ENCODE measurements at regions not wholly inside any gene's neighbourhood (a gene's known extent, or its start where the extent isn't known, plus 50 kb on each side); places are given as distances from the start of the nearest gene placed in this dataset.

DNA sequence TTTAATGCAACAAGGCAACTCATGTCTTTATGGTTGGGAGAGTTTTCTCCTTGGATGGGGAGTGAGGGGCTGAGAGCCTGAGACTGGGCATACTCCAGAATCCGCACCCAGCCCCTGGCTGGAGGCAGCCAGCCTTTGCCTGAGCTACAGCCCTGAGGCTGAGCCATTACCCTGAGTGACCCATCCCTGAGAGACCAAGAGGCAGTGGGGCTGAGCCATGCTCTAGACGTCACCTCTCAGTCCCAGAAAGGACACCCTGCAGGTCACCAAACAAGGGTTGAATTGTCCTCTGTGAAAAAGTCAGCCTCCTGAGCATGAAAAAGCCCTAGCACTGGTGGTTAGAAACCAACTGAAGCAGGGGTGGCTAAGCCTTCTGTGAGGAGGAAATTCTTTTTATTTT, 151.2 kb upstream of the GATB start:
- no peak for TF ChIP-seq POLR2A (IDR thresholded peaks at IDR 0.05)
- TF ChIP-seq, protein P1, sequence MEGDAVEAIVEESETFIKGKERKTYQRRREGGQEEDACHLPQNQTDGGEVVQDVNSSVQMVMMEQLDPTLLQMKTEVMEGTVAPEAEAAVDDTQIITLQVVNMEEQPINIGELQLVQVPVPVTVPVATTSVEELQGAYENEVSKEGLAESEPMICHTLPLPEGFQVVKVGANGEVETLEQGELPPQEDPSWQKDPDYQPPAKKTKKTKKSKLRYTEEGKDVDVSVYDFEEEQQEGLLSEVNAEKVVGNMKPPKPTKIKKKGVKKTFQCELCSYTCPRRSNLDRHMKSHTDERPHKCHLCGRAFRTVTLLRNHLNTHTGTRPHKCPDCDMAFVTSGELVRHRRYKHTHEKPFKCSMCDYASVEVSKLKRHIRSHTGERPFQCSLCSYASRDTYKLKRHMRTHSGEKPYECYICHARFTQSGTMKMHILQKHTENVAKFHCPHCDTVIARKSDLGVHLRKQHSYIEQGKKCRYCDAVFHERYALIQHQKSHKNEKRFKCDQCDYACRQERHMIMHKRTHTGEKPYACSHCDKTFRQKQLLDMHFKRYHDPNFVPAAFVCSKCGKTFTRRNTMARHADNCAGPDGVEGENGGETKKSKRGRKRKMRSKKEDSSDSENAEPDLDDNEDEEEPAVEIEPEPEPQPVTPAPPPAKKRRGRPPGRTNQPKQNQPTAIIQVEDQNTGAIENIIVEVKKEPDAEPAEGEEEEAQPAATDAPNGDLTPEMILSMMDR (IDR thresholded peaks at IDR 0.05) = no peak
